ENCODE measurements at regions not wholly inside any gene's neighbourhood (a gene's known extent, or its start where the extent isn't known, plus 50 kb on each side); places are given as distances from the start of the nearest gene placed in this dataset.
"Not testable (repeated sequence)": the region's sequence is repeated elsewhere in the genome, so short reads cannot be mapped to it uniquely, and the experiment has no call there.

DNA sequence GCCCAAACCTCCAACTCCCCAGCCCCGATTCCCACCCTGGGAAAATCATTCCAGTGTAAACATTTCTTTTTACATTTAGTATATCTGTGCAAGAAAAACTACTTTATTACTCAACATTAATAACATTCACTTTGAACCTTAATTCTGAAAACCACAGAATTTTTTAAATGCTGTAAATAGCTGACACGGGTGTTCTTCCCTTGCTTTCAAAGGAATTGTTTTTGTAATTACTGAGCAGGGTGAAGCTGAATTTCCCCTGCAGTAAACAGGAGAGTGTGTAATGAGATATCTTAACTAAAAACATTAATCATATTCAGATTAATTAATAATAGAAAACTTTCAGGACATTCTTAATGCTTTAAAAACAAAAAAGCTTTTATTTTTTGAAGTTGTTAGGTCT, 99.3 kb upstream of the CITED2 start:
- in situ Hi-C loops (cut with MboI; ENCODE audit: low sequenced_read_pairs): no loop called here

DNA sequence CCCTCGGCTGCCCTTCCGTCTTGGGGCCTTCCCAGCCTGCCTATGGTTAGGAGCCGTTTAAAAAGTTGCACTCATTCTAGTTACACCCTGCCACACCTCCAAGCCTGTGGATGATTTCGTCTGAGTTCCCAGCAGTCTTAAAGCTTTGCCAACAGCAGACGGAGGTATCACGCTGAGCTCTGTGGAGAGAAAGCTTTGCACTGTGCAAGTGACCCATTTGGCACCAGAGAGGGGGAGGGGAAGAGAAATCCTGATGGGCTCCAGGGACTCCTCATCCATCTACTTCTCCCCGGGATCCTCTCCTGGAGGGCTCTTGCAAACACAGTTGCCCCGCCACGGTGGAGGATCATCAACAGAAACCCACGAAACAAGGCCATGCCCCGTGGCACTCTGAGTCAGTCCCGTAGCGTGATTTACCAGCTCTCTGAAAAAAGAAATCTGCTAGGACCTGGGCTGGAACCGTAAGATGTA, 98.8 kb upstream of the CITED2 start:
- in situ Hi-C loops (cut with MboI; ENCODE audit: low sequenced_read_pairs): no loop called here

DNA sequence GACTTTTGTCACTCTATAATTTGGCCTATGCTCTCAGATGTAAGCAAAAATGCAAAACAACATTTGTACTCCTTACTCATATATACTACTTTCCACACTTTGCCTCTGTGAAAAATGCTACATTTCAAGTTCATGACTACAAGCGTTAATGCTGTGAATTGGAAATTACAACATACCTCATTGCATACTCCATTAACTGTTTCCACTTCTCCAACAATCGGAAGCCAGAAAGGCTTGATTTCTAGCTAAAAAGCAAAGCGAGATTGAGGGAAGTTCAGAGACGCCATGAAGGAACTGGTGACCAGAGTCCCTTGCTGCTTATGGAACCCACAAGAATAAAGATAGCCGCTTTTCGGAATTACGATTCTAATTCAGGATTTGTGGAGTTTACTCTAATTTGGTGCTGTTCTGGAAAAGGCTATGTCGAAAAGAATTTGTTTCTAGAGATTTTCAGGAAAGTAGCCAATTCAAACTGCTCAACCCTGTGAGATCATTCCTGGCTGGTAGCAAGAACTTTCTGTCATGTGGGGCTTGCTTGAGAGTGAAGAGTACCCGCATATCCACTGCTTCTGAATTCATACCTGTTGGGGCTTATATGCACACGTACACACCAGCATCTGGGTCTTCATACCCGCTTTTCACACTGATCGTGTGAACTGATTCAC, 98.0 kb upstream of the CITED2 start:
- in situ Hi-C loops (cut with MboI; ENCODE audit: low sequenced_read_pairs): no loop called here

DNA sequence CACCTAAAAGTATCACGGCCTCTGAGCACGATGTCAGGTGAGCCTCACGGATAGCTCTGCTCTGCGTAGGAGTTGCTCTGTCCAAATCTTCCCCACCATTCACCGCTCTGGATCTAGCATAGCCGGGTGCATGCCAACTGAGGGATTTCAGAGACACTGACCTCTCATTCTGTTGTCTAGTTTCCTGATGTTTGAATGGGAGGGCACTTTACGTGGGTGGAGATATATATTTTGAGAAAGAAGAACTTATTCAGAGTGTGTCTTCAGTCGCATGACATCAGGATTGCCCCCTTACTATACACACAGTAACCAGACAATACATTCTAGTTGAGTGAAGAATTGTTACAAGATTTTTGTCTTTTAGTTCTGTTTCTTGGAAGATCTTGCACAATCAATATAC, 96.5 kb upstream of the CITED2 start:
- in situ Hi-C loops (cut with MboI; ENCODE audit: low sequenced_read_pairs): no loop called here

DNA sequence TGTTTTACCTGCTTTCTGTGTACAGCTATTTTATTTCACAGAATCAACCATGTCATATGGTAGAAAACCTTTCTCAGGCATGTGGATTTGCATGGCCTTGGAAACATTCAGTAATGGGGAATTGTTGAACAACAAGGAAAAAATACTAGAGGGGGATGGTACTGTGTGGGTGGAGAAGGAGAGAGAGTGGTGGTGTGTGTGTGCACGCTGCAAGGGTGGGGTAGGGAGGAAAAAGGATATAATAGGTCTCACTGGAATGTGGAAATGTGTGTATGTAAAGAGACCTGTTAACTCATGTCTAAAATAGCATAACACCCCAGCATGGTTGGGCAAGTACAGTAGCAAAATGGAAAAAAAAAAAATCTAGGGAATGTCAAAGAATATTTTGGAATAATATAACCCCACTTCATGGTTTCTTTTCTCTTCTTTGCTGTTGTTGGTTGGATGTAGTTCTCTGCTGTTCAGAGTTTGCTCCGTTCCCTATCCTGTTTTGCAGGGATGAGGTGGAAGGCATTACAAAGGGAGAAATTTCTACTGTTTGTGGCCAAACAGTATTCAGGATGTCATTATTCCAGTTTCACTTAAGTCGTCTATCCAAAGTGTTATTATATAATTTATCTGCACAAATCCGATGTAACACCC, 93.9 kb upstream of the CITED2 start:
- in situ Hi-C loops (cut with MboI; ENCODE audit: low sequenced_read_pairs): no loop called here

DNA sequence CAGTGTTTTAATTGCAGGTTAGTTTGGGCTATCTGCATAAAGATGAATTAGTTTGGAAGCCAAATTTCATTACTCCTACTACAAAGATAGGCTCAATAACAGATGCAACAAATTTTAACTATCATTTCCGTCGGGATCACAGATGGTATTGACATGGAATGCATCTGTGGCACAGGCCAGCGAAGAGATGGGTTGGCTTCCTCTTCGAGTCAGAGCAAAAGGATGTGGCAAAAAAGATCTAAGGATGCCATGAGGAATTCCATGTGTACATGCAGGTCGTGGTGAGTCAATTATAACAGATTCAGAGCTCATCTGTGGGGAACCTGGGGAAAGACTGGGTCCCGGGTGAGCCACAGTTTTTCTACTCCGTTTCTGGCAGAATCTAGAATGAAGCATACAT, 83.0 kb upstream of the CITED2 start:
- in situ Hi-C loops (cut with MboI; ENCODE audit: low sequenced_read_pairs): no loop called here

DNA sequence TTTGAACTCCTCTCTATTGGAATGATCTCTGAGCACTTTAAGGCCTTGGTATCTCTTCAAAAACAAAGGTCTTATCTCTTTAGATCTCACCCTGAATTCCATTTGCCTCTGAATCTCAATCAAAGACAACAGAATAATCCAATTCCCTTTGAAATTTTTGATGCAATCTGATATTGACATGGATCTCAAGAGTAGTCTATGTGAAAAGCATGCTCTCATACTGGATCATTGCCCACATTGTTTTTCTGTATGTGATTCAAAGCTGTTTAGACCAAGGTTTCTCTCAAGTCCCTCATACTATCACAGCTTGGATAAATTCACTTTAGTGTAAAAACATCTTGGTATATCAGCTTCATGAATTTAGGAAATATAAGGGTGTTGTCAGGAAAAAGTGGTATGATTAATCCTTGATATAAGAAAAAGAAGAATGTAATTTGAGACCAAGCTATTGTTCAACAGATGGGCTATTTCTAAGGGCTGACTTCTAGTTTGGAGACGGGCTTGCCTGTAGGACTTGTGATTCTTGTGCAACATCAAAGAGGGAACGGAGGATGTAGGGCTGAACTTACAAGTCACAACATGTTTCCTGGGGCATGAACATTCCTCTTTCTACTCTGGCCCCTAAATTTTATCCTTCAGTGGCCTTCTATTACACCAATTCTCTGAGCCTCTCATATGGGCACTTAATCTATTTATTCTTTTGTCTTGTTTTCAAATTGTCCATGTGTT, 77.9 kb upstream of the CITED2 start:
- in situ Hi-C loops (cut with MboI; ENCODE audit: low sequenced_read_pairs): no loop called here

DNA sequence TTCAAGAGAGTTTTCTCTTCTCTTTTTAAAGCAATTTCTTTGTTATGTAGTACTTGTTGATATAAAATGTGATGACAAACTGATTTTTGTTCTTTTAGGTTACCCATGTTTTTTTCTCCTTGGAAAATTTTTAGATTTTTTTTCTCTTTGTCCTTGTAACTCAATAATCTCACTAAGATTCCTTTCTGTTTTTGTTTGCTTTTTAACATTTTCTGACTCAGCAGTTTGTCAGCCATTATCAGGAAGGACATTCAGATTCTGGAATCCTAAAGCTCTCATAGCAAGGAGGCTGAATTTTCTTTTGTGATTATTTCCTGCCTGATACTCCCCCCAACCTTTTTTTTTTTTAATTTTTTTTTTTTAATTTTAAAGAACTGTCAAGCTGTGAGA, 75.2 kb upstream of the CITED2 start:
- in situ Hi-C loops (cut with MboI; ENCODE audit: low sequenced_read_pairs): no loop called here

DNA sequence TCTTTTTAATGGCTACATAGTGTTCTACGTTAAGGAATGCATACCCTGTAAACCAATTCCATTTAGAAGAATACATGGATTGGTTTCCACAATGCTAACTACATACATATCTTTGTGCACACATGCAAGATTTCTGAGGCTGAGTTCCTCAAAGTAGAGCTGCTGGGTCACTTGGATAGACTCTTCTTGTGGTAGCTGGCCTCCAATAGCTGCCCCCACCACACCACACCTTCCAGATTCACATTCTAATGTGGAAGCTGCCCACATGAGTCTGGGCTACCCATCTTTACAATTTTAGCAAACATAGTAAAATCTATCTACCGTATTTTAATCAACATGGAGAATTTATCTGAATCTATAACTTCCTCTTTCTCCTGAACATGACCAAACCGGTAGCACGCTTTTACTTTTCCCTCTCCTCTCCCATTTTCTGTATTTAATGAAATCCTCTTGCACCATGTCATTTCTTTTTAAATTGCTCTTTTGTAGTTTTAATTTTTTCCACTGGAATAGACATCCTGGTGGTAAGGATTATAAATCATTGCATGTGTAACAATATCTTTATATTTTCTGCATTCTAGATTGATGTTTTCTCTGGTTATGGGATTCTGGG, 74.7 kb upstream of the CITED2 start:
- in situ Hi-C loops (cut with MboI; ENCODE audit: low sequenced_read_pairs): no loop called here

DNA sequence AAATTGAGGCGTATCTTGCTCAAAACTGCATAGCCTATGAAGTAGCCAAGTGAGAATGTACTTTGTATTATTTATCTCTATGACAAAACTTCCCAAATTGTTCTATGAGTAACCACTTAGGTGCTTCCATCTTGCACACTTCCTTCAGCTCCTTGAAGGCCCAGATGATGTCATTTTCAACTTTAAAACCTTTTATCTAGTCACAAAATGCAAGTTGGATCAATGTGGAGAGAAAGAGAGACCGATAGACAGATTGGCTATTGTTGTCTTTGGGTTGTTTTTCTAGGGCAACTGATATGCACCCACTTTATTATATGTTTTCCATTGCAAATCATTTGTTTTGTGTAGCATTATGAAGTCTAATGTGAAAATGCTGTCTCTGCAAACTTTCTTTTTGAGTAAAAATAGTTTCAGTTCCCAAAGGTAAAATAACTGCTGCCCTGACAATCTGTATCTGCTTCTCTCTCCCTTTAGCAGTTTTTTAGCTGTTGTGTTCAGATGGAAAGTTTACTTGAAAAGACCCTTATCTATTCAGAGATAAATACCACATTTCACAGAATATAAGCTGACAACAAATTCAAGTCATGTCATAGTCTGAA, 73.7 kb upstream of the CITED2 start:
- in situ Hi-C loops (cut with MboI; ENCODE audit: low sequenced_read_pairs): no loop called here

DNA sequence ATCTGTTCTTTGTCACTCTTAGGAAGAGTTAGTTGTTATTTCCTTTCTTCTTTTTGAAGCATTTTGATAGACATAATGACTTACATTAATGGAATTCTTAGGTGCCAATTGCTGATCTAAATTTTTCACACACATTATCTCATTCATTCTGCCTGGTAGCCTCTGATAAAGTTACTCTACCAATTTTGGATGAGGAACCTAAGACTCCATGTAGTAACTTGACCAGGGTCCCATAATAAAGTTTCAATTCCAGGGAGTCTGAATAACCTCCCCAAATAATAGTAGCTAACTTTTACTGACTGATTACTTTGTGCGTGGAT, 73.2 kb upstream of the CITED2 start:
- in situ Hi-C loops (cut with MboI; ENCODE audit: low sequenced_read_pairs): no loop called here

DNA sequence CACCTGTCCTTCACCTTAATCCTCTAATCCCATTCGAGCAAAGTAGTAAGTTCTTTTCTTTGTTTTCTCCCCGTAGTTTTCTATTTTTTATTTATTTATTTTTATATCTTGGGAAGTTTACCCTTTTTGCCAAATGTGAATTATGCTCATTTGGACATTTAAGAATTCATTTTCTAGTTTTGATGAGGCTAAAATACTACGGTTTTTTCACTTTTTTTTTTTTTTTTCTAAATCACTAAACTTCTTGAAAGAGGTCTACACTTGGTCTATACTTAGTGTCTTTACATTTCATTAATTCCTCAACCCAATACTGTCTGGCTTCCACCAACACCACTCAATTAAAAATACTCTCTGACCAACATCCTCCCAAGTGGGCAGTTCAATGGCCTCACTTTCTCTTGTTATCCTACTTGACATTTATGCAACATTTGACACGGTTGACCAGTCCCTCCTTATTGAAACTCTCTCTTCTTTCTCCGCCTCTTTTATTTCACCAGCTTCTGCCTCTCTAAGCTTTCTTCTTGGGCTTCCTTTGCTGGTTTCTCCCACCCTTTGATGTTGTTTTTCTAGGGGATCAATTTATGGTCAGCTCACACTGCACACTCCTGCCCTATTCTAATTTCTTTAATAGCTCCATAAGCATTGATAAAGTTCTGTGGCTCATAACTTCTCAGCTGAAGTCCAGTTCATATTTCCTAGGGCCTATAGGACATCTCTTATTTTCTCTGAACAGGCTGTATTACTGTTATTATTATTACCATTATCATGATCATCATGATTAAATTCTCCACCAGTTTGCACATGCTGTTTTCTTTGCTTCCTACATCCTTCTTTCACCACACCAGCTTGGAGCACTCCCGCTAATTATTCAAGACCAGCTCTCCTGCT, 72.6 kb upstream of the CITED2 start:
- in situ Hi-C loops (cut with MboI; ENCODE audit: low sequenced_read_pairs): no loop called here

DNA sequence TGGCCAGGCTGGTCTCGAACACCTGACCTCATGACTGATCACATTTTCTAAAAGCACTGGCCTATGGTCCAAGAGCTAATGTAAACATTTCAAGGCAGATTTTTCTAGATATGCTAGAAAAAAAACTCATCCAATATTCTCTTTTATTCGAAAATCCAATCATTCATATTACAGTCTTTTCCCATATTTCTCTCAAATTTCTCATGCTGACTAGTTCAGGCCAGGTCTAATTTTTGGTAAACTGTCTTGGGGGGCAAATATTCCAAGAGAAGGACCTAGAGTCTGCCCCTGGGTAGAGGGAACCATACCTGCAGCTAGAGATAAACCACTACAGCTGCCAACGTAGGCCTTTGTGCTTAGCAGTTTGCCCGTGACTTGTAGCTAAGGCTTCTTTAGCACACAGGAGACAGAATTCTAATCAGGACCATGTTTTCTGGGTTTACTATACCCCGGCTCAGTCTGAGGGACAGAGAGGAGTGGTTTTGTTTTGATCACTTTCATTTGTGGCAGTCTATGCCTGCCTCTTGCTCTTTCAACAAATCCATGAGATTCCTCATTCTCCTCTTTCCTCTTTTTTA, 71.8 kb upstream of the CITED2 start:
- in situ Hi-C loops (cut with MboI; ENCODE audit: low sequenced_read_pairs): no loop called here

DNA sequence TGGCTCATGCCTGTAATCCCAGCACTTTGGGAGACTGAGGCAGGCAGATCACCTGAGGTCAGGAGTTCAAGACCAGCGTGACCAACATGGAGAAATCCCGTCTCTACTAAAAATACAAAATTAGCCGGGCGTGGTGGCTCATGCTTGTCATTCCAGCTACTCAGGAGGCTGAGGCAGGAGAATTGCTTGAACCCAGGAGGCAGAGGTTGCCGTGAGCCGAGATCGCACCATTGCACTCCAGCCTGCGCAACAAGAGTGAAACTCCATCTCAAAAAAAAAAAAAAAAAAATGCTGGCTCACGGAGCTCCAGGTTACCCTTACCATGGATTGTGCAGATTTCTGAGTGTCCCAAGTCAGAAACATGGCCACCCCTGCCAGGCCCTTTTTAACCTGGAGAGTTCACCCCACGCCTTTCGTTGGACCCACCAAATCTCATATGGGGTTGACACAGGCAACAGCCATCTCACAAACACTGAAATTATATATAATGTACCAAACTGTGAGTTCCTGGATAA, 69.9 kb upstream of the CITED2 start:
- in situ Hi-C loops (cut with MboI; ENCODE audit: low sequenced_read_pairs): not testable (repeated sequence)

DNA sequence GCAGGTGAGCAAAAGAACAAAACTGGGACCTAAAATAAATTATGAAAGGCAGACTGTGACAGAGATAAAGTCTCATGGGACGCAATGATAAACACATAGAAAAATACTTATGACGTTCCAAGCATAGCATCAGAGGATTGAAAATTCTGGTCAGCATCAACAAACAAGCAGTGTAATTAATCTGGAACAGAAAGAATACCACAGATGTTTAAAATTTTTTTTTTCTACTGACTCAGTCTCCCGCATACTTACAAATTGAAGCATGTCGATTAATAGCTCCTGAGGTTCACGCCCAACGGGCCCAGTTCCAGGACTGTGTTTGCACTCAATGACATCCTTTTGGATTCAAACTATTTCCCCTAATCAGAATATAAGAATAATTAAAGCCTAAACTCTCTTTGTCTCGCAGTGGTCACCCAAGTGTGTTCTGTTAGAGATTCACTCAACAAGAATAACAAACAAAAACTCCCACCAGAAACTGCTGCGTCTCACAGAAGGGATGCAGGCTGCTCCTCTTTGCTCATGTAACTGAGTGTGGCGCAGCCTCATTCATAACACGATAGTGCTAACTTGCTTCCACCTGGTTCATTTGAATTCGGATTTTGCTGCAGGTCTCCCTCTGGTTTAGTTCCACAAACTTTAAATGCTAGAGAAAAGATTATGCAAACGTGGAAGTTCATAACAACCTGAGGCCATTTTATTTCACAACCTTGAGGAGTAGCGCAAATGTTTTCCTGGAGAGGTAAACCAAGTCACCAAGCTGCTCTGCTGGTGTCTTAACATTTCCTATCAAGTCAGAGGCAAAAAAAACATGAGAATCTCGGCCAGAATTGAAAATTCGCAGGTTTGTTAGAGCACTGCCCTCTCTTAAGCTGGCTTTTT, 69.0 kb upstream of the CITED2 start:
- in situ Hi-C loops (cut with MboI; ENCODE audit: low sequenced_read_pairs): no loop called here

DNA sequence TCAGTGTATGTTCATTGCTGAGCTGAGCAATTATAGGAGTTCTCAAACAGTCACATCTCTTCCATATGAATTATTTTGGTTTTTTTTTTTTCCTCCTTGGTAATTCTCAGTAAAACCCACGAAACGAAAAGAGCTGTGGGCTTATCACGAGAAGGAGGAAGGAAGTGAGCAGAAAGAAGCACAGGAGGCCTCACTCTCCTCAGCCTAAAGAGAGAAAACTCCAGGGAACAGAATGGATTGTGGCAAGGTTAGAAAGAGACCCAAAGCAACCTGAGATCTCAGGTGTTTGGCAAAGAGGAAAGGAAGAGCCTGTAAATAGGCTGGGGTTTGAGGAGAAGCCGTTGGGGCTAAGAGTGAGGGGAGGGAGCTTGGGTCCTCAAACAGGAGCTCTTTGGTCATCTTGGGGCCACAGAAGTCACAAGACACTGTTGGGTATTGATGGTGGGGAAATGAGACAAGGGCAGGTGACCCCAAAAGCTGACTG, 67.8 kb upstream of the CITED2 start:
- in situ Hi-C loops (cut with MboI; ENCODE audit: low sequenced_read_pairs): no loop called here

DNA sequence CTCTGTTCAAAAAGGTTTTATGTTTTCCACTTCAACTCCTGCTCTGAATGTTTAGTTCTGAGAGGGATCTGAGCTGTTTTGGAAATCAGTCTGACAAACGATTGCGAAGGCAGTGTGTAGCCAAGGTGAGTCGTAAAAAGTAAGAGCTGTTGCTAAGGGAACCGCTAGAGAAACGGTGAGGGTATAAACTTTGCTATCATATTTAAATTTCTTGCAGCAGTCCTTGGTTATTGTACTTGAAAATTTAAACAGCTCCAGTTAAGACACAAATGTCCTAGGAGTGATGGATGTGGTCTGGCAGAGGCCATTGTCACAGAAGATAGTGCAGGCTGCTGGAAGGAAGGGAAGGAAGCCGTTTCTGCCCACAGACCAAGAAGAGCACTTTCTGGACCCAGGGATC, 64.9 kb upstream of the CITED2 start:
- in situ Hi-C loops (cut with MboI; ENCODE audit: low sequenced_read_pairs): no loop called here

DNA sequence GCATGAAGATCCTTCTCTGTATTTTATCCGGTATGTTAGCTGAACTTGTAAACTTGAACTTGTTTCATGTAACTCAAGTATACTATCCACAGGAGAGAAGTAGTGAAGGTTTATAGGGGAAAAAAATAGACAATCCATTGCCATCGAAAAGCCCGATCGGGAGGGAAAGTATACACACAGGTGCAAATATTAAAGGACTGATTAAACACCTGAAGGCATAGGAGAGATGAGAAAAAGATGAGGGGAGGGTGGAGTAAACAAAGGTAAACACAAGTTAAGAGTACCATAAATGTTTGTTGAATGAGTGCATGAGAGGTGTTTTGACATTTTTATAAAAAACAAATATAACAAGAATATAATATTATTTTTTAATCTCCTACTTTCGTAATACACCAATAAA, 64.3 kb upstream of the CITED2 start:
- in situ Hi-C loops (cut with MboI; ENCODE audit: low sequenced_read_pairs): no loop called here

DNA sequence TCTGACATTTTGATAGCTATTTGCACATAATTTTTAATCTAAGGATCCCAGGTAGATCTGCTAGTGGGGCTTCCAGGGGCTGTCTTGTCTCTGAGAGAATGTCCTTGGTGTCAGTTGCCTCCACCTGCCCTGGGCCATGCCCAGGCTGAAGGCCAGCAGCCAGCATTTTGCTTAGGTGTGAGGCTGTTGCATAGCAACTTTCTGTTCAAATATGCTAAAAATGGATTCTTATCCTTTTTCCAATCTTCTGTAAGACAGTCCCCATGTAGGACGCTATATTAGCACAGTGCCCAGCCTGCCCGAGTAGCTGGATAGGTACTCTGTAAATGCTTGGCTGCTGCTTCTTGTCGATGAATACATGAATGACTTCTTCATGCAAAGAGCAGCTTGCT, 62.5 kb upstream of the CITED2 start:
- in situ Hi-C loops (cut with MboI; ENCODE audit: low sequenced_read_pairs): no loop called here
